ENCODE measurements at regions not wholly inside any gene's neighbourhood (a gene's known extent, or its start where the extent isn't known, plus 50 kb on each side); places are given as distances from the start of the nearest gene placed in this dataset.

GRCh38 chr3:62938583-62938982 is 63.4 kb upstream of the CADPS start:
- TF ChIP-seq CTCF (IDR thresholded peaks at IDR 0.05), result no peak
- DNase-seq (no peak), ATAC-seq (ENCODE audit: low read depth) (no peak)
- peaks cover 4% of the 10 kb centered on the region for H3K9me3 Mint-ChIP-seq
- H3K27me3 Mint-ChIP-seq, result no peaks in the 10 kb centered on the region
- H3K4me3 Mint-ChIP-seq, result no peak overlapping the region
- ChIA-PET CTCF (no interaction called here), POLR2A (no interaction called here)
- intact Hi-C loops (cut with micrococcal nuclease), result no loop called here
- H3K4me1 Mint-ChIP-seq, result no peaks in the 10 kb centered on the region
- no peaks in the 10 kb centered on the region for H3K36me3 Mint-ChIP-seq (ENCODE audit: low read depth)
- no peak overlapping the region for H3K27ac Mint-ChIP-seq

- H3K27me3 Mint-ChIP-seq, result no peaks in the 10 kb centered on the region
- DNase-seq, result no peak
- POLR2A ChIA-PET, result no interaction called here
- no peak for TF ChIP-seq CTCF (IDR thresholded peaks at IDR 0.05)
- intact Hi-C loops (cut with micrococcal nuclease), result no loop called here
- ATAC-seq (ENCODE audit: low read depth), result no peak
- CTCF ChIA-PET, result no interaction called here
- H3K27ac Mint-ChIP-seq, result no peak overlapping the region
- H3K36me3 Mint-ChIP-seq (ENCODE audit: low read depth), result no peaks in the 10 kb centered on the region
- H3K9me3 Mint-ChIP-seq, result peaks cover 4% of the 10 kb centered on the region
- no peak overlapping the region for H3K4me3 Mint-ChIP-seq
- no peaks in the 10 kb centered on the region for H3K4me1 Mint-ChIP-seq
These were observed 64.5 kb upstream of the CADPS start for GRCh38 chr3:62939707-62940106.

- no peak for ATAC-seq (ENCODE audit: low read depth)
- no peaks in the 10 kb centered on the region for H3K4me1 Mint-ChIP-seq
- no peaks in the 10 kb centered on the region for H3K36me3 Mint-ChIP-seq (ENCODE audit: low read depth)
- no peaks in the 10 kb centered on the region for H3K27me3 Mint-ChIP-seq
- no peak overlapping the region for H3K27ac Mint-ChIP-seq
- no peak overlapping the region for H3K4me3 Mint-ChIP-seq
- intact Hi-C loops (cut with micrococcal nuclease), result no loop called here
- H3K9me3 Mint-ChIP-seq, result peaks cover 4% of the 10 kb centered on the region
- no peak for TF ChIP-seq CTCF (IDR thresholded peaks at IDR 0.05)
- ChIA-PET POLR2A (no interaction called here), CTCF (no interaction called here)
- DNase-seq, result no peak
These were observed 65.8 kb upstream of the CADPS start for GRCh38 chr3:62940771-62941563.

GRCh38 chr3:62942227-62942626 is 67.0 kb upstream of the CADPS start:
- no peak for TF ChIP-seq CTCF (IDR thresholded peaks at IDR 0.05)
- intact Hi-C loops (cut with micrococcal nuclease), result no loop called here
- POLR2A ChIA-PET, result no interaction called here
- no peak for DNase-seq
- Mint-ChIP-seq H3K4me3 (no peak overlapping the region), H3K27ac (no peak overlapping the region), H3K27me3 (no peaks in the 10 kb centered on the region), H3K4me1 (no peaks in the 10 kb centered on the region), H3K9me3 (peaks cover 4% of the 10 kb centered on the region), H3K36me3 (ENCODE audit: low read depth) (no peaks in the 10 kb centered on the region)
- CTCF ChIA-PET, result no interaction called here
- no peak for ATAC-seq (ENCODE audit: low read depth)

GRCh38 chr3:62942764-62943163 is 67.5 kb upstream of the CADPS start:
- ChIA-PET POLR2A (no interaction called here), CTCF (no interaction called here)
- DNase-seq (no peak), ATAC-seq (ENCODE audit: low read depth) (no peak)
- TF ChIP-seq CTCF (IDR thresholded peaks at IDR 0.05), result no peak
- intact Hi-C loops (cut with micrococcal nuclease), result no loop called here
- Mint-ChIP-seq H3K4me1 (no peaks in the 10 kb centered on the region), H3K9me3 (peaks cover 4% of the 10 kb centered on the region), H3K4me3 (no peak overlapping the region), H3K27me3 (no peaks in the 10 kb centered on the region), H3K36me3 (ENCODE audit: low read depth) (no peaks in the 10 kb centered on the region), H3K27ac (no peak overlapping the region)
